Sigmoid colon (tissue), 6 donors: ENCODE measurements at regions not wholly inside any gene's neighbourhood (a gene's known extent, or its start where the extent isn't known, plus 50 kb on each side); places are given as distances from the start of the nearest gene placed in this dataset.

Experiments
- DNase-seq: peaks from one replicate; pipeline ENCODE4 v3.0.0-alpha.2; 2019
- H3K27ac ChIP-seq, 4 donors: fragments of 200-600 bp; sonication (generic); one replicate each; pipeline ENCODE4 v1.5.1; 2016 to 2019; ENCODE audit warnings: mild to moderate bottlenecking in 1 of 4
- H3K27me3 ChIP-seq, 3 donors: fragments of 200-600 bp; sonication (generic); one replicate each; pipeline ENCODE4 v1.5.1; 2019; ENCODE audit warnings: mild to moderate bottlenecking in 1 of 3
- H3K36me3 ChIP-seq, 4 donors: fragments of 200-600 bp; sonication (generic); one replicate each; pipeline ENCODE4 v1.5.1; 2016 to 2019
- H3K4me1 ChIP-seq, 4 donors: fragments of 200-600 bp; sonication (generic); one replicate each; pipeline ENCODE4 v1.5.1; 2017 to 2019
- H3K4me3 ChIP-seq, 4 donors: fragments of 200-600 bp; sonication (generic); one replicate each; pipeline ENCODE4 v1.5.1; 2017 to 2019; ENCODE audit warnings: mild to moderate bottlenecking in 2 of 4, moderate library complexity in 1 of 4
- H3K9me3 ChIP-seq, 4 donors: fragments of 200-600 bp in 3 of 4; sonication (generic) in 3 of 4; one replicate each; pipeline versions ENCODE4 v1.5.1 to v1.6.1; 2013 to 2019
- CTCF ChIP-seq, 4 experiments: fragments of 450-650 bp in 3 of 4; fragments of 200-600 bp in 1 of 4; IDR thresholded peaks; one replicate each; pipeline ENCODE4 v1.5.1; 2016 to 2019; ENCODE audit warnings: antibody characterized with exemption in 4 of 4, mild to moderate bottlenecking in 3 of 4, moderate library complexity in 2 of 4
- EP300 ChIP-seq, 4 donors: sonication (generic); formaldehyde crosslinking; IDR thresholded peaks; one replicate each; pipeline ENCODE4 v1.6.1; 2017; ENCODE audit warnings: antibody characterized with exemption in 4 of 4
- POLR2A ChIP-seq, 2 donors: fragments of 450-650 bp; IDR thresholded peaks; one replicate each; pipeline ENCODE4 v1.6.1; 2016; ENCODE audit warnings: antibody characterized with exemption in 2 of 2, mild to moderate bottlenecking in 2 of 2, moderate library complexity in 2 of 2
- POLR2AphosphoS5 ChIP-seq, 4 donors: sonication (generic); formaldehyde crosslinking; IDR thresholded peaks; one replicate each; pipeline ENCODE4 v1.6.1; 2017; ENCODE audit warnings: antibody characterized with exemption in 4 of 4
- WGBS, 2 donors: extraction: QIAGEN DNeasy Blood & Tissue Kit; methylation state at CpG; one replicate each; pipeline ENCODE4 v1.1.7; 2013; 5-methylcytosine and 5-hydroxymethylcytosine counted together
- intact Hi-C: fragments of 100-400 bp; cut with DNase I; formaldehyde crosslinking; loops from one replicate; pipeline ENCODE4 v1.15.1; 2023
- donor health status: healthy with polysubstance abuse.
- donor health status: healthy.

DNA sequence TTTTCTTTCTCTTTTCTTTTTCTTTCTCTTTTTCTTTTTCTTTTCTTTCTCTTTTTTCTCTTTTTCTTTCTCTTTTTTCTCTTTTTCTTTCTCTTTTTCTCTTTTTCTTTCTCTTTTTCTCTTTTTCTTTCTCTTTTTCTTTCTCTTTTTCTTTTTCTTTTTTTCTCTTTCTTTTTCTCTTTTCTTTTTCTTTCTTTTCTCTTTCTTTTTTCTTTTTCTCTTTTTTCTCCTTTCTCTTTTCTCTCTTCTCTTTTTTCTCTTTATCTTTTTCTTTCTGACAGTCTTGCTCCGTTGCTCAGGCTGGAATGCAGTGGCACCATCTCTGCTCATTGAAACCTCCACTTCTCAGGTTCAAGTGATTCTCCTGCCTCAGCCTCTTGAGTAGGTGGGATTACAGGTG lies 335.7 kb downstream of the SQOR start:
- Histone ChIP-seq H3K4me1 (no peaks in the 10 kb centered on the region), H3K9me3 (no peaks in the 10 kb centered on the region), H3K27me3 (no peaks in the 10 kb centered on the region), H3K27ac (no peak overlapping the region), H3K4me3 (no peak overlapping the region), H3K36me3 (no peaks in the 10 kb centered on the region)
- WGBS, 2 donors = 86 to 89% methylated on average over 1 of the region's 1 CpG
- no peak for DNase-seq
- TF ChIP-seq POLR2A (IDR thresholded peaks at IDR 0.05) (no peak), CTCF (IDR thresholded peaks at IDR 0.05) (no peak), EP300 (IDR thresholded peaks at IDR 0.05) (no peak), POLR2AphosphoS5 (IDR thresholded peaks at IDR 0.05) (no peak)
- intact Hi-C loops = no loop called here

DNA sequence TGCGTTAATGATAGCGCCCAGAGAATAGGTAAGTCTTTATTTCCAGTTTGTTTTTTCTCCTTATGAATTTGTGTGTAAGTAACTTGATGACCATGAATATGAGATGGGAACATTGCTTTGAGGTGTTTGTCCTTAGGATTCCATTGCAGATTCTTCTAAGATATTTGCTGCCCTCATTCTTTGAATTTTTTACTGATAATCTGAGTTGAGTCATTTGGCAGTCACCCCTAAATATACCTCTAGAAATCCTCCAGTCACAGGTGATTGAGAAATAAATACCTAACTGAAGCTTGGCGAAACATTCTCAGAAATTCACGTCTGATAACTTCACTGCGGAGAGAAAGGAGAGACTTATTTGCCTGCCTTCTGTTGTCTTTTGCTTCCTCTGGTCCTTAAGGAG lies 345.5 kb downstream of the SQOR start:
- peaks cover 0 to 3% (median 0%) of the 10 kb centered on the region in 4 donors for H3K9me3 ChIP-seq
- TF ChIP-seq POLR2A (IDR thresholded peaks at IDR 0.05) (no peak), EP300 (IDR thresholded peaks at IDR 0.05) (no peak), POLR2AphosphoS5 (IDR thresholded peaks at IDR 0.05) (no peak), CTCF (IDR thresholded peaks at IDR 0.05) (no peak)
- H3K4me1 ChIP-seq = no peaks in the 10 kb centered on the region
- no peaks in the 10 kb centered on the region for H3K27me3 ChIP-seq
- H3K4me3 ChIP-seq = no peak overlapping the region
- no peak overlapping the region for H3K27ac ChIP-seq
- intact Hi-C loops = no loop called here
- DNase-seq = no peak
- no peaks in the 10 kb centered on the region for H3K36me3 ChIP-seq
- WGBS, 2 donors = 89 to 91% methylated on average over 5 of the region's 5 CpGs

GRCh38 chr15:45981625-45982024 lies 346.8 kb downstream of the SQOR start:
- Histone ChIP-seq H3K9me3 (peaks cover 0 to 8% (median 0%) of the 10 kb centered on the region in 4 donors), H3K4me3 (no peak overlapping the region), H3K4me1 (no peaks in the 10 kb centered on the region), H3K36me3 (no peaks in the 10 kb centered on the region), H3K27ac (no peak overlapping the region), H3K27me3 (no peaks in the 10 kb centered on the region)
- no peak for DNase-seq
- WGBS, 2 donors = 44 to 66% methylated on average over 1 of the region's 1 CpG
- no peak for TF ChIP-seq EP300 (IDR thresholded peaks at IDR 0.05)
- no peak for TF ChIP-seq POLR2AphosphoS5 (IDR thresholded peaks at IDR 0.05)
- no peak for TF ChIP-seq CTCF (IDR thresholded peaks at IDR 0.05)
- TF ChIP-seq POLR2A (IDR thresholded peaks at IDR 0.05) = no peak
- intact Hi-C loops = no loop called here

GRCh38 chr15:45991863-45992262 lies 357.0 kb downstream of the SQOR start:
- Histone ChIP-seq H3K9me3 (no peaks in the 10 kb centered on the region), H3K4me1 (no peaks in the 10 kb centered on the region), H3K27ac (no peak overlapping the region), H3K27me3 (no peaks in the 10 kb centered on the region), H3K4me3 (no peak overlapping the region), H3K36me3 (no peaks in the 10 kb centered on the region)
- intact Hi-C loops = no loop called here
- no peak for TF ChIP-seq POLR2A (IDR thresholded peaks at IDR 0.05)
- TF ChIP-seq CTCF (IDR thresholded peaks at IDR 0.05) = no peak
- DNase-seq = no peak
- 29 to 51% methylated on average over 3 of the region's 3 CpGs for WGBS, 2 donors

DNA sequence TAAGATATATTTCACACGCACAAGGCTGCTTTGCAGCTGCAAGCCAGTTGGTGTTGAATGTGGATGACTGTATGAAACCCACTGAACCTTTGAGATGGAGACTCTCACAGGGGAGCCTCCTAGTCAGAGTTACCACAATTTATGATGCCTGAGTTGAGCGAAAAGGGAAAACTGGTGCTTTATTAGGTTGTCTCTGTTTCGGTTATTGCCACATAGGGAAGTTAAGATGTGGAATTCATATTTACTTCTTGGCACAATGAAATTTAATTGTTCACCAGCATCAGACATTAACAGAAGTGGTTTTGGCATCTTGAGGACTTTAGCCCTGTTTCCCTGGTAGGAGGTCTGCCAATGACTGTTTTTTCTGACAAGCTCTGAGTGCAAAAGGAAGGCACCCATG lies 358.2 kb downstream of the SQOR start:
- 23 to 74% methylated on average over 3 of the region's 3 CpGs for WGBS, 2 donors
- no peaks in the 10 kb centered on the region for H3K36me3 ChIP-seq
- intact Hi-C loops = no loop called here
- TF ChIP-seq POLR2AphosphoS5 (IDR thresholded peaks at IDR 0.05) (no peak), EP300 (IDR thresholded peaks at IDR 0.05) (no peak)
- no peak for DNase-seq
- no peak overlapping the region for H3K27ac ChIP-seq
- no peaks in the 10 kb centered on the region for H3K9me3 ChIP-seq
- no peak overlapping the region for H3K4me3 ChIP-seq
- H3K27me3 ChIP-seq = no peaks in the 10 kb centered on the region
- no peaks in the 10 kb centered on the region for H3K4me1 ChIP-seq
